AG09319 (cell line): ENCODE measurements at regions not wholly inside any gene's neighbourhood (a gene's known extent, or its start where the extent isn't known, plus 50 kb on each side); places are given as distances from the start of the nearest gene placed in this dataset.
A peak's percentile ranks its signal among the peaks of the same experiment; 100 is the strongest.

Source experiments
- DNase-seq: peaks from one replicate; pipeline ENCODE4 v3.0.0-alpha.2; 2010; ENCODE audit warnings: low read depth; ENCODE audit errors: extremely low read depth
- TF ChIP-seq, protein P1 (sequence below): IDR thresholded peaks from 2 replicates; pipeline ENCODE4 v1.5.1; 2011; ENCODE audit warnings: low read depth, mild to moderate bottlenecking, inconsistent platforms, low read length, moderate library complexity

DNA sequence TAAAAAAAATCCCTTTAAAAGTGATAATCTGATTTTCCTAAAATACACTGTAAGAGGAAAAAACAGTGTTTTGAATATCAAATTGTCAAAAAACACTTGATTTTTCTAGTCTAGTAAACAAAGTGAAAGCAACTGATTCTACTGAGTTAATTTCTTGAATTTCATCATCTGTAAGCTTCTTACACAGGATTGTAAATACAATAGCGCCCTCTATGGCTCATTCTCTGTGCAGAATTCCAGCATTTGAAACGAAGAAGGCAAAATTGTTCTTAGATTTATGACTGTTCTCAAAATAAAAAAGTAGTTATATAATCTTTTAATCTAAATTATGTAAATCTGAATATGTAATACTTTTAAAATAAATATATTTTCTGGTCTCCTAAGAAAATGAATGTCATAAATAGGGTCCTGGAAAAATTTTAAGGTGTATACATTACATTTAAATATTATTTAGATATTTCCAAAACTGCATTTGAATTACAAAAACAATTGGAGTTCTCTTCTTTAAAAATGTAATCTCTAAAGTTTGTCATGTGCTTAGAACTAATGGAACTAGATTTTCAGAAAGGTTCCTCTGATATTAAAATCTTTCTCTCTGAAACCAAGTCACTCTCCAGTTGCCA lies 176.9 kb upstream of the MC4R start:
- DNase-seq, result peak; percentile 54
- TF ChIP-seq, protein P1, sequence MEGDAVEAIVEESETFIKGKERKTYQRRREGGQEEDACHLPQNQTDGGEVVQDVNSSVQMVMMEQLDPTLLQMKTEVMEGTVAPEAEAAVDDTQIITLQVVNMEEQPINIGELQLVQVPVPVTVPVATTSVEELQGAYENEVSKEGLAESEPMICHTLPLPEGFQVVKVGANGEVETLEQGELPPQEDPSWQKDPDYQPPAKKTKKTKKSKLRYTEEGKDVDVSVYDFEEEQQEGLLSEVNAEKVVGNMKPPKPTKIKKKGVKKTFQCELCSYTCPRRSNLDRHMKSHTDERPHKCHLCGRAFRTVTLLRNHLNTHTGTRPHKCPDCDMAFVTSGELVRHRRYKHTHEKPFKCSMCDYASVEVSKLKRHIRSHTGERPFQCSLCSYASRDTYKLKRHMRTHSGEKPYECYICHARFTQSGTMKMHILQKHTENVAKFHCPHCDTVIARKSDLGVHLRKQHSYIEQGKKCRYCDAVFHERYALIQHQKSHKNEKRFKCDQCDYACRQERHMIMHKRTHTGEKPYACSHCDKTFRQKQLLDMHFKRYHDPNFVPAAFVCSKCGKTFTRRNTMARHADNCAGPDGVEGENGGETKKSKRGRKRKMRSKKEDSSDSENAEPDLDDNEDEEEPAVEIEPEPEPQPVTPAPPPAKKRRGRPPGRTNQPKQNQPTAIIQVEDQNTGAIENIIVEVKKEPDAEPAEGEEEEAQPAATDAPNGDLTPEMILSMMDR, result peak; percentile 82

DNA sequence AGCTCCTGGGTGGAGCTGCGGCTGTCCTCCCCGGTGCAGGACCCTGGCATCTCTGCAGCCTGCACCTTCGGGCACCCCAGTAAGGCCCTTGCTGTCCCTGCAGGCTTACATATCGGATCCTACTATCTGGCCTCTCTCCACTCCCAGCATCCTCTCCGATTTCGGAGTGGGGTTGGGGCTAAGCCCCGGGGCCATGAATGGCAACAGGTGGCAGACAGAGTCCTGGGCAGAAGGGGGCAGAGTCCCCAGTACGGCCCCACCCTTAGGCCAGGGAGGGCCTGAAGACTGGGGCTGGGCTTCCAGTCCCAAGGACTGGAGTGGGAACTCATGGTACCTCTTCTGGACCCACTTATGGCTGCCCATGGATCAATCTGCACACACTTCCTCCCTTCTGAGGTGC lies 180.4 kb upstream of the MC4R start:
- DNase-seq, result no peak
- TF ChIP-seq, protein P1, result no peak

DNA sequence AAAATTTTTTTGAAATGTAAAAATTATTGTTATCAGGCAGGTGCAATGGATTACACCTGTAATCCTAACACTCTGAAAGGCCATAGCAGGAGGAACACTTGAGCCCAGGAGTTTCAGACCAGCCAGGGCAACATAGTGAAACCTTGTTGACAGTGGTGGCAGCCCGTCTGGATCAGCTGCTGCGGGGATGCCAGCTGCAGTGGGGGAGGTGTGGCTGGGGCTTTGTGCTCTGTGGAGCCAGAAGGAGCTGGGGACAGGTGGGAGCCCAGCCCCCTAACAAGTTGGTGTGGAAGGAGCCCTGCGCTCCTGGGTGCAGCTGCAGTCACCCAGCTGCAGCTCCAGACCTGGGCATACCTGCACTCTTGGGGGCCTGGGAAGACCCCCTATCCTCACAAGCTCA lies 182.4 kb upstream of the MC4R start:
- TF ChIP-seq, protein P1, result no peak
- DNase-seq, result no peak

DNA sequence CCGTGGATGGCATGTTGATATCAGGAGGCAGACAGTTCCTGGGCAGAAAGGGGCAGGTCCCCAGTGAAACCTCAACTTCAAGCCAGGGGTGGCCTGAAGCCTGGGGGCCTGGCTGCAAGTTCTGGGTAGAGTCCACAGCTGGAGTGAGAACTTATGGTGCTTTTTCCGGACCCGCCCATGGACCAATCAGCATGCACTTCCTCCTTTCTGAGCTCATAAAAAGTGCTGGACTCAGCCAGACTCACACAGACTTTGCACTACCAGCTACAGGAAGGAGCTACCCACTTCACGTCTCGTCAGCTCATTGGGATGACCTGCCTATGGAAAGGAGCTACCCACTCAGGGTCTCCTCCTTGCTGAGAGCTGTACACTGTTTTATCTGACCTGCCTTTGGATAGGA lies 183.1 kb upstream of the MC4R start:
- TF ChIP-seq, protein P1, result no peak
- DNase-seq, result no peak

DNA sequence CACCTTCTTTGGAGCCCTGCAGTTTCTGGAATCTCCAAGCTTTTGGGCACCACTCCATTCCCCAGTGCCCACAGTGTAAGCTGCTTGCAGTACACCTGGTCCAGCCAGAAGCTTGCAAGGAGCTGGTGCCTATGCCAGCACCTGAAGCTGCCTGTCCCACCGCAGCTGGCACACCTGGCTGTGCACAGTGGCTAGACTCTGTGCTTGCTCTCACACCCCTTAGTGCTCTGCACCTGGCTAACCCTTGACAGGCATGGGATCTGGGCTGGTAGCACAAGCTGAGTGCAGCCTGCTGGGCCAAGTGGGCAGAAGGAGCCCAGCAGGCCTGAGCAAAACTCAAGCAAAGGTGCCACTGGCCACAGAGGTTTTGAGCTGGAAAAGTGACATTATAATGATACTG lies 183.8 kb upstream of the MC4R start:
- TF ChIP-seq, protein P1, result no peak
- DNase-seq, result no peak

DNA sequence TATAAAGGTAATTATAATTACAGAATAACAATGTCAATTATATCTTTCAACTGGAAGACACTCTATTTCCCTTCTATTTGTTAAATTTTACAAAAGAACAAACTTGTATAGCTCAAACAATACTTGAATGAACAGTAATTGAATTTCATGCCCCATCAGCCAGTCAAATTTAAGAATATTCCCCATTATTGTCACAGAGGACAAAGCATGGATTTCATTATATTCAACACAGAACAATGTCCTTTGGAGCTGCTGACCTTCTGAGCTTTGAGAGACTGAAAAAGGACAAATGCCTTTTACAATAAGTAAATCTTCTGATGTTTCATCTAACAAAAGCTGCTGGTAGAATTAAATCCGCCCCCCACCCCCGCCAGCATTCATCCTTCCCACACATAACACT lies 187.5 kb upstream of the MC4R start:
- DNase-seq, result no peak
- TF ChIP-seq, protein P1, result no peak

DNA sequence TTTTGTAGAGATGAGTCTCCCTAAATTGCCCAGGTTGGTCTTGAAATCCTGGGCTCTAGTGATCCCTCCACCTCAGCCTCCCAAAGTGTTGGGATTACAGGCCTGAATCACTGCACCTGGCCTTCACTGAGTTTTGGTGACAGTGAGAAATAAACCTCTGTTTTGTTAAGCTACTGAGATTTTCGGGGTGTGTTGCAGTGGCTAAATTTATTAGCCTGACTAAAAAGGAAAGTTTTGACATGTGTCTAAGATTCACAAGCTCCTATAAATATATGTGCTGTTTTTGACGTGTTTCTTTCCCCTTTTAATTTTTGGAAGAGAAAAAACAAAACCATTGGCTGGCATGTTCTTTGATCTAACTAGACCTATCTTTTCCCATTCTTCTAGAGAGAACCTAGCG lies 190.5 kb upstream of the MC4R start:
- no peak for DNase-seq
- TF ChIP-seq, protein P1, result no peak
